HEK293 (cell line): ENCODE measurements at regions not wholly inside any gene's neighbourhood (a gene's known extent, or its start where the extent isn't known, plus 50 kb on each side); places are given as distances from the start of the nearest gene placed in this dataset.

Source experiments
- CTCF ChIA-PET: fragments of 350-600 bp; formaldehyde crosslinking; extraction: SDS; loops from one replicate; lab custom pipeline; 2021; ENCODE audit warnings: antibody characterized with exemption; lab: Yijun Ruan, JAX
- POLR2A ChIA-PET: fragments of 300-600 bp; formaldehyde crosslinking; extraction: SDS; loops from one replicate; lab custom pipeline; 2020; ENCODE audit warnings: antibody characterized with exemption, inconsistent platforms; lab: Yijun Ruan, JAX
- H3K27ac ChIP-seq: fragments of 200-500 bp; sonication (Bioruptor generic); 2 replicates; pipeline ENCODE4 v1.5.1; 2014; ENCODE audit warnings: low read depth, low read length, control low read depth, inconsistent platforms; ENCODE audit errors: extremely low read depth
- H3K36me3 ChIP-seq, 2 experiments: fragments of 200-500 bp in 1 of 2; sonication (Bioruptor generic) in 1 of 2; 1 replicate in 1 of 2; 2 replicates in 1 of 2; pipeline ENCODE4 v1.5.1; 2014 to 2017; ENCODE audit warnings: inconsistent platforms in 2 of 2, low read length in 2 of 2; ENCODE audit not compliant: control insufficient read depth in 2 of 2, insufficient read depth in 1 of 2
- H3K4me1 ChIP-seq: fragments of 200-500 bp; sonication (Bioruptor generic); 2 replicates; pipeline ENCODE4 v1.5.1; 2014; ENCODE audit warnings: mild to moderate bottlenecking, low read length, inconsistent platforms; ENCODE audit not compliant: control insufficient read depth, insufficient read depth
- H3K4me3 ChIP-seq: 2 replicates; pipeline ENCODE4 v1.5.1; 2011; ENCODE audit warnings: low read depth, mild to moderate bottlenecking, control low read depth, low read length, moderate library complexity
- H3K9me3 ChIP-seq: fragments of 200-500 bp; sonication (Bioruptor generic); 2 replicates; pipeline ENCODE4 v1.5.1; 2014; ENCODE audit warnings: low read depth, low read length, inconsistent platforms; ENCODE audit not compliant: control insufficient read depth, insufficient read depth
- AEBP2 ChIP-seq: fragments of 450-650 bp; formaldehyde crosslinking; IDR thresholded peaks from 2 replicates; pipeline ENCODE4 v1.5.1; 2016; ENCODE audit warnings: missing biosample characterization, missing genetic modification characterization, borderline replicate concordance
- GLI4 ChIP-seq: fragments of 450-650 bp; formaldehyde crosslinking; IDR thresholded peaks from 2 replicates; pipeline ENCODE4 v1.5.1; 2016; ENCODE audit warnings: missing biosample characterization, missing genetic modification characterization
- OVOL3 ChIP-seq: fragments of 450-650 bp; formaldehyde crosslinking; IDR thresholded peaks from 2 replicates; pipeline ENCODE4 v1.5.1; 2016; ENCODE audit warnings: missing biosample characterization, missing genetic modification characterization
- SCRT2 ChIP-seq: fragments of 450-650 bp; formaldehyde crosslinking; IDR thresholded peaks from 2 replicates; pipeline ENCODE4 v1.5.1; 2016; ENCODE audit warnings: missing biosample characterization, missing genetic modification characterization
- WT1 ChIP-seq: fragments of 450-650 bp; formaldehyde crosslinking; IDR thresholded peaks from 2 replicates; pipeline ENCODE4 v1.5.1; 2016; ENCODE audit warnings: missing biosample characterization, missing genetic modification characterization
- ZBTB48 ChIP-seq: fragments of 450-650 bp; formaldehyde crosslinking; IDR thresholded peaks from 2 replicates; pipeline ENCODE4 v1.5.1; 2016; ENCODE audit warnings: missing biosample characterization, missing genetic modification characterization
- ZBTB6 ChIP-seq: fragments of 450-650 bp; formaldehyde crosslinking; IDR thresholded peaks from 2 replicates; pipeline ENCODE4 v1.5.1; 2017; ENCODE audit warnings: missing biosample characterization, missing genetic modification characterization
- ZNF112 ChIP-seq: fragments of 450-650 bp; formaldehyde crosslinking; IDR thresholded peaks from 2 replicates; pipeline ENCODE4 v1.5.0; 2017; ENCODE audit warnings: missing biosample characterization, missing genetic modification characterization
- ZNF157 ChIP-seq: fragments of 450-650 bp; formaldehyde crosslinking; IDR thresholded peaks from 2 replicates; pipeline ENCODE4 v1.5.1; 2016; ENCODE audit warnings: missing biosample characterization, missing genetic modification characterization
- ZNF169 ChIP-seq: fragments of 450-650 bp; formaldehyde crosslinking; IDR thresholded peaks from 2 replicates; pipeline ENCODE4 v1.5.1; 2016; ENCODE audit warnings: missing biosample characterization, missing genetic modification characterization
- ZNF175 ChIP-seq: fragments of 450-650 bp; formaldehyde crosslinking; IDR thresholded peaks from 2 replicates; pipeline ENCODE4 v1.5.1; 2016; ENCODE audit warnings: missing biosample characterization, missing genetic modification characterization
- ZNF18 ChIP-seq: fragments of 450-650 bp; formaldehyde crosslinking; IDR thresholded peaks from 2 replicates; pipeline ENCODE4 v1.5.1; 2016; ENCODE audit warnings: missing biosample characterization, missing genetic modification characterization
- ZNF211 ChIP-seq: fragments of 450-650 bp; formaldehyde crosslinking; IDR thresholded peaks from 2 replicates; pipeline ENCODE4 v1.5.1; 2016; ENCODE audit warnings: low read depth, missing biosample characterization, missing genetic modification characterization
- ZNF280C ChIP-seq: fragments of 450-650 bp; formaldehyde crosslinking; IDR thresholded peaks from 2 replicates; pipeline ENCODE4 v1.5.1; 2016; ENCODE audit warnings: missing biosample characterization, missing genetic modification characterization
- ZNF280D ChIP-seq: fragments of 450-650 bp; formaldehyde crosslinking; IDR thresholded peaks from 2 replicates; pipeline ENCODE4 v1.5.1; 2016; ENCODE audit warnings: missing biosample characterization, missing genetic modification characterization
- ZNF311 ChIP-seq: fragments of 450-650 bp; formaldehyde crosslinking; IDR thresholded peaks from 2 replicates; pipeline ENCODE4 v1.5.1; 2017; ENCODE audit warnings: missing biosample characterization, missing genetic modification characterization, borderline replicate concordance
- ZNF366 ChIP-seq: fragments of 450-650 bp; formaldehyde crosslinking; conservative IDR thresholded peaks from 2 replicates; pipeline ENCODE4 v1.5.1; 2016; ENCODE audit warnings: missing biosample characterization, missing genetic modification characterization
- ZNF449 ChIP-seq: fragments of 450-650 bp; formaldehyde crosslinking; IDR thresholded peaks from 2 replicates; pipeline ENCODE4 v1.5.1; 2017; ENCODE audit warnings: missing biosample characterization, mild to moderate bottlenecking, missing genetic modification characterization, moderate library complexity
- ZNF561 ChIP-seq: fragments of 450-650 bp; IDR thresholded peaks from 2 replicates; pipeline ENCODE4 v1.5.1; 2018; ENCODE audit warnings: missing biosample characterization, missing genetic modification characterization, borderline replicate concordance
- ZNF610 ChIP-seq: fragments of 450-650 bp; formaldehyde crosslinking; IDR thresholded peaks from 2 replicates; pipeline ENCODE4 v1.5.1; 2016; ENCODE audit warnings: missing biosample characterization, missing genetic modification characterization, borderline replicate concordance
- ZNF623 ChIP-seq: fragments of 450-650 bp; formaldehyde crosslinking; IDR thresholded peaks from 2 replicates; pipeline ENCODE4 v1.5.1; 2016; ENCODE audit warnings: missing biosample characterization, missing genetic modification characterization
- ZNF701 ChIP-seq: fragments of 450-650 bp; formaldehyde crosslinking; IDR thresholded peaks from 2 replicates; pipeline ENCODE4 v1.5.1; 2016; ENCODE audit warnings: missing biosample characterization, missing genetic modification characterization
- ZNF76 ChIP-seq: fragments of 450-650 bp; formaldehyde crosslinking; IDR thresholded peaks from 2 replicates; pipeline ENCODE4; 2016; ENCODE audit warnings: low read depth, missing biosample characterization, missing genetic modification characterization, borderline replicate concordance
- ZNF785 ChIP-seq: fragments of 450-650 bp; formaldehyde crosslinking; IDR thresholded peaks from 2 replicates; pipeline ENCODE4 v1.5.1; 2016; ENCODE audit warnings: missing biosample characterization, missing genetic modification characterization
- ZSCAN16 ChIP-seq: fragments of 450-650 bp; formaldehyde crosslinking; IDR thresholded peaks from 2 replicates; pipeline ENCODE4 v1.5.1; 2016; ENCODE audit warnings: missing biosample characterization, missing genetic modification characterization
- ZXDB ChIP-seq: fragments of 450-650 bp; formaldehyde crosslinking; IDR thresholded peaks from 2 replicates; pipeline ENCODE4 v1.5.1; 2016; ENCODE audit warnings: missing biosample characterization, missing genetic modification characterization

- Histone ChIP-seq H3K27ac (no peak overlapping the region), H3K4me1 (no peaks in the 10 kb centered on the region), H3K4me3 (no peak overlapping the region), H3K9me3 (no peaks in the 10 kb centered on the region), H3K36me3 (no peaks in the 10 kb centered on the region)
- ChIA-PET CTCF (interaction anchor here (0.6 kb wide), 2 partner anchors 45 to 1010 kb away, joined by 3 read pairs; no protein-coding TSS in a partner anchor), POLR2A (no interaction called here)
- TF ChIP-seq ZBTB48 (tag by site-specific recombination) (no peak), ZNF280D (tag by site-specific recombination) (no peak), ZNF610 (tag by site-specific recombination) (no peak), ZNF112 (tag by site-specific recombination) (no peak), ZNF157 (tag by site-specific recombination) (no peak), ZNF311 (no peak), ZBTB6 (tag by site-specific recombination) (no peak), SCRT2 (tag by site-specific recombination) (no peak), ZXDB (tag by site-specific recombination) (no peak), ZSCAN16 (tag by site-specific recombination) (no peak), GLI4 (tag by site-specific recombination) (no peak)
Observed at GRCh38 chr11:11141065-11141464, 212.0 kb downstream of the CSNK2A3 start.

- Histone ChIP-seq H3K4me1 (no peaks in the 10 kb centered on the region), H3K9me3 (no peaks in the 10 kb centered on the region), H3K27ac (no peak overlapping the region), H3K4me3 (no peak overlapping the region), H3K36me3 (no peaks in the 10 kb centered on the region)
- ChIA-PET CTCF (interaction anchor here (0.6 to 1.1 kb wide), 3 partner anchors 18 to 1010 kb away, joined by 3 read pairs; no protein-coding TSS in a partner anchor), POLR2A (no interaction called here)
- no peak for TF ChIP-seq ZNF211 (tag by site-specific recombination)
- TF ChIP-seq ZNF18 (tag by site-specific recombination): no peak
- TF ChIP-seq ZNF366: no peak
- no peak for TF ChIP-seq OVOL3 (tag by site-specific recombination)
- no peak for TF ChIP-seq ZNF175 (tag by site-specific recombination)
- no peak for TF ChIP-seq ZNF561 (tag by site-specific recombination)
- TF ChIP-seq ZNF76 (tag by site-specific recombination): no peak
- no peak for TF ChIP-seq ZNF280C
- no peak for TF ChIP-seq WT1 (tag by site-specific recombination)
- TF ChIP-seq ZNF785 (tag by site-specific recombination): no peak
- TF ChIP-seq ZNF169 (tag by site-specific recombination): no peak
- no peak for TF ChIP-seq AEBP2 (tag by site-specific recombination)
- no peak for TF ChIP-seq ZNF449 (tag by site-specific recombination)
- TF ChIP-seq ZNF701 (tag by site-specific recombination): no peak
- TF ChIP-seq ZNF623 (tag by site-specific recombination): no peak
Observed at GRCh38 chr11:11140510-11140909, 212.5 kb downstream of the CSNK2A3 start.
